DLD1 (cell line): ENCODE measurements at regions not wholly inside any gene's neighbourhood (a gene's known extent, or its start where the extent isn't known, plus 50 kb on each side); places are given as distances from the start of the nearest gene placed in this dataset.

Experiments used
- in situ Hi-C: cut with HindIII; loops from 2 replicates; pipeline ENCODE4 v1.10.0; 2017; ENCODE audit warnings: low sequenced_read_pairs

- in situ Hi-C loops, result no loop called here
These were observed 51.3 kb upstream of the GRIA1 start for GRCh38 chr5:153439130-153439529.
